ENCODE measurements at regions not wholly inside any gene's neighbourhood (a gene's known extent, or its start where the extent isn't known, plus 50 kb on each side); places are given as distances from the start of the nearest gene placed in this dataset.

DNA sequence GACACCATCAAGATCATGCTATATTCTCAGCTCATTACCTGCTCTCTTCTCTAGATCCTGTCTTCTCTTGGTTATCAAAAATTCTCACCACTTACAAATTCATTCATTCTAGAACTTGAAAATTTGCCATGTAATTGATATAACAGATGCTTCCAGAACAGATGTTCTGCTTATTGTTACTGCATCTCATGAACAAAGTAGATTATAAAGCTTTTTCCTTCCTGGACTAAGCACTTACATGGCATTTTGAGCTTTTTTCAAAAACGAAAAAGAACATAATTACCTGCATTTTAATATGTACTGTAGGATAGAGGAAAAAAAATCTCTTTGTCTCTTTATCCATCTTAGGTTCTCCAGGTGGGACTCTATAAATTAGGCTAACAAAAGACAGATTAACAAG lies 79.6 kb upstream of the CREB1 start:
- Histone ChIP-seq H2BK5ac (ENCODE audit: low read depth, low read length, poor library complexity, severe bottlenecking) (no peak overlapping the region), H3K27me3 (ENCODE audit: control insufficient read depth, insufficient read depth, low read length) (no peaks in the 10 kb centered on the region), H2AK5ac (ENCODE audit: low read depth, low read length) (no peak overlapping the region), H3K18ac (ENCODE audit: low read depth, low read length) (no peak overlapping the region), H3K36me3 (ENCODE audit: control insufficient read depth, insufficient read depth, low read length) (no peaks in the 10 kb centered on the region), H4K5ac (ENCODE audit: low read depth, low read length) (no peak overlapping the region), H3K9ac (ENCODE audit: low read depth, low read length) (no peak overlapping the region), H3K27ac (ENCODE audit: insufficient read depth, low read length) (no peak overlapping the region), H2AFZ (replicated peaks; ENCODE audit: low read length, poor library complexity) (no peak overlapping the region), H3K79me1 (ENCODE audit: low read depth in 1 of 2, low read length in 2 of 2) (no peaks in the 10 kb centered on the region), H3K56ac (ENCODE audit: extremely low read depth, insufficient read depth, low read length) (no peak overlapping the region), H3K9me1 (ENCODE audit: insufficient read depth, low read length) (peaks cover 2% of the 10 kb centered on the region; the same call in 1 of the 2 replicates), H3K4me2 (ENCODE audit: low read depth, low read length) (no peak overlapping the region), H4K8ac (ENCODE audit: low read depth in 2 of 2, low read length in 2 of 2) (no peak overlapping the region), H2BK20ac (ENCODE audit: low read depth, low read length) (no peak overlapping the region), H3K9me3 (ENCODE audit: control insufficient read depth, insufficient read depth, low read length) (no peaks in the 10 kb centered on the region), H3K4me1 (ENCODE audit: control insufficient read depth, insufficient read depth, low read length) (peaks cover 3% of the 10 kb centered on the region; the same call in 1 of the 2 replicates), H4K20me1 (ENCODE audit: insufficient read depth, low read length) (no peaks in the 10 kb centered on the region), H3K4me3 (ENCODE audit: insufficient read depth, low read depth, low read length) (no peak overlapping the region), H2BK120ac (ENCODE audit: low read depth, low read length) (no peak overlapping the region), H3K23ac (ENCODE audit: low read depth, low read length) (no peak overlapping the region), H3K4ac (ENCODE audit: low read depth, low read length) (no peak overlapping the region), H2BK15ac (ENCODE audit: low read depth, low read length) (no peak overlapping the region), H4K91ac (ENCODE audit: insufficient read depth, low read depth, low read length) (no peak overlapping the region), H3K14ac (replicated peaks; ENCODE audit: low read depth, low read length) (no peak overlapping the region), H2AK9ac (replicated peaks; ENCODE audit: low read depth, low read length, poor library complexity) (no peak overlapping the region)
- ChIA-PET CTCF (interaction anchor here (1.1 kb wide), 1 partner anchor 10 kb away, joined by 4 read pairs; no protein-coding TSS in a partner anchor), POLR2A (ENCODE audit: unreplicated experiment) (no interaction called here)
- dilution Hi-C loops (cut with HindIII; ENCODE audit: low sequenced_read_pairs, unreplicated experiment) = no loop called here
- no peak for DNase-seq
- TF ChIP-seq CEBPB (IDR thresholded peaks at IDR 0.05; ENCODE audit: low read depth, low read length) = no peak
- TF ChIP-seq, protein P1, sequence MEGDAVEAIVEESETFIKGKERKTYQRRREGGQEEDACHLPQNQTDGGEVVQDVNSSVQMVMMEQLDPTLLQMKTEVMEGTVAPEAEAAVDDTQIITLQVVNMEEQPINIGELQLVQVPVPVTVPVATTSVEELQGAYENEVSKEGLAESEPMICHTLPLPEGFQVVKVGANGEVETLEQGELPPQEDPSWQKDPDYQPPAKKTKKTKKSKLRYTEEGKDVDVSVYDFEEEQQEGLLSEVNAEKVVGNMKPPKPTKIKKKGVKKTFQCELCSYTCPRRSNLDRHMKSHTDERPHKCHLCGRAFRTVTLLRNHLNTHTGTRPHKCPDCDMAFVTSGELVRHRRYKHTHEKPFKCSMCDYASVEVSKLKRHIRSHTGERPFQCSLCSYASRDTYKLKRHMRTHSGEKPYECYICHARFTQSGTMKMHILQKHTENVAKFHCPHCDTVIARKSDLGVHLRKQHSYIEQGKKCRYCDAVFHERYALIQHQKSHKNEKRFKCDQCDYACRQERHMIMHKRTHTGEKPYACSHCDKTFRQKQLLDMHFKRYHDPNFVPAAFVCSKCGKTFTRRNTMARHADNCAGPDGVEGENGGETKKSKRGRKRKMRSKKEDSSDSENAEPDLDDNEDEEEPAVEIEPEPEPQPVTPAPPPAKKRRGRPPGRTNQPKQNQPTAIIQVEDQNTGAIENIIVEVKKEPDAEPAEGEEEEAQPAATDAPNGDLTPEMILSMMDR (conservative IDR thresholded peaks at IDR 0.05; ENCODE audit: low read depth, low read length) = no peak
- no peak for TF ChIP-seq MXI1 (IDR thresholded peaks at IDR 0.05; ENCODE audit: borderline replicate concordance, low read depth, low read length)
- TF ChIP-seq MAFK (IDR thresholded peaks at IDR 0.05; ENCODE audit: low read depth, low read length) = no peak
- TF ChIP-seq RAD21 (IDR thresholded peaks at IDR 0.05; ENCODE audit: low read length) = no peak
- no peak for TF ChIP-seq SMC3 (IDR thresholded peaks at IDR 0.05; ENCODE audit: low read depth, low read length)
- TF ChIP-seq FOS (IDR thresholded peaks at IDR 0.05; ENCODE audit: low read depth, low read length) = no peak
- no peak for TF ChIP-seq MAZ (IDR thresholded peaks at IDR 0.05; ENCODE audit: borderline replicate concordance, low read depth, low read length)
- TF ChIP-seq BHLHE40 (IDR thresholded peaks at IDR 0.05; ENCODE audit: low read depth, low read length) = no peak
- no peak for TF ChIP-seq POLR2A (IDR thresholded peaks at IDR 0.05; ENCODE audit: low read depth, low read length)
- TF ChIP-seq, protein P2, sequence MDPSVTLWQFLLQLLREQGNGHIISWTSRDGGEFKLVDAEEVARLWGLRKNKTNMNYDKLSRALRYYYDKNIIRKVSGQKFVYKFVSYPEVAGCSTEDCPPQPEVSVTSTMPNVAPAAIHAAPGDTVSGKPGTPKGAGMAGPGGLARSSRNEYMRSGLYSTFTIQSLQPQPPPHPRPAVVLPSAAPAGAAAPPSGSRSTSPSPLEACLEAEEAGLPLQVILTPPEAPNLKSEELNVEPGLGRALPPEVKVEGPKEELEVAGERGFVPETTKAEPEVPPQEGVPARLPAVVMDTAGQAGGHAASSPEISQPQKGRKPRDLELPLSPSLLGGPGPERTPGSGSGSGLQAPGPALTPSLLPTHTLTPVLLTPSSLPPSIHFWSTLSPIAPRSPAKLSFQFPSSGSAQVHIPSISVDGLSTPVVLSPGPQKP (IDR thresholded peaks at IDR 0.05; ENCODE audit: borderline replicate concordance, low read depth, low read length) = no peak
- no peak for TF ChIP-seq CHD1 (IDR thresholded peaks at IDR 0.05; ENCODE audit: low read depth, low read length)
- TF ChIP-seq, protein P3, sequence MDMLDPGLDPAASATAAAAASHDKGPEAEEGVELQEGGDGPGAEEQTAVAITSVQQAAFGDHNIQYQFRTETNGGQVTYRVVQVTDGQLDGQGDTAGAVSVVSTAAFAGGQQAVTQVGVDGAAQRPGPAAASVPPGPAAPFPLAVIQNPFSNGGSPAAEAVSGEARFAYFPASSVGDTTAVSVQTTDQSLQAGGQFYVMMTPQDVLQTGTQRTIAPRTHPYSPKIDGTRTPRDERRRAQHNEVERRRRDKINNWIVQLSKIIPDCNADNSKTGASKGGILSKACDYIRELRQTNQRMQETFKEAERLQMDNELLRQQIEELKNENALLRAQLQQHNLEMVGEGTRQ (IDR thresholded peaks at IDR 0.05; ENCODE audit: low read depth, low read length) = no peak
- no peak for TF ChIP-seq NFE2L2 (IDR thresholded peaks at IDR 0.05; ENCODE audit: low read depth, low read length)
- TF ChIP-seq RFX5 (IDR thresholded peaks at IDR 0.05; ENCODE audit: low read depth, low read length) = no peak
- no peak for TF ChIP-seq RCOR1 (IDR thresholded peaks at IDR 0.05; ENCODE audit: insufficient replicate concordance, low read length)
- intact Hi-C loops (cut with micrococcal nuclease) = no loop called here
- WGBS, 2 experiments (ENCODE audit: extremely low coverage in 2 of 2, insufficient read length in 1 of 2) = no CpG with 5 or more reads among the region's 1 CpG
- in situ Hi-C loops (cut with MboI; ENCODE audit: low sequenced_read_pairs) = no loop called here
- ATAC-seq (ENCODE audit: low read depth) = no peak
- no TSS peak for BruUV-seq (replicated peaks)

Measured in IMR-90 (cell line).